Spleen (tissue), 11 donors: ENCODE measurements at regions not wholly inside any gene's neighbourhood (a gene's known extent, or its start where the extent isn't known, plus 50 kb on each side); places are given as distances from the start of the nearest gene placed in this dataset.

Experiments used
- DNase-seq: peaks from one replicate; pipeline ENCODE4 v3.0.0-alpha.2; 2020
- H3K27ac ChIP-seq, 8 donors: fragments of 200-600 bp; sonication (generic) in 7 of 8; 1 replicate in 4 of 8; 2 replicates in 4 of 8; pipeline versions ENCODE4 v1.5.0 to v1.8.0; 2016 to 2021; ENCODE audit warnings: inconsistent platforms in 4 of 8, mild to moderate bottlenecking in 4 of 8, moderate library complexity in 1 of 8
- H3K27me3 ChIP-seq, 7 donors: fragments of 200-600 bp; sonication (generic) in 6 of 7; replicated peaks in 1 of 7; 1 replicate in 4 of 7; 2 replicates in 3 of 7; pipeline versions ENCODE4 v1.5.0 to v1.8.0; 2016 to 2021; ENCODE audit warnings: inconsistent platforms in 3 of 7, mild to moderate bottlenecking in 1 of 7
- H3K36me3 ChIP-seq, 6 donors: fragments of 200-600 bp; sonication (generic) in 5 of 6; 1 replicate in 4 of 6; 2 replicates in 2 of 6; pipeline versions ENCODE4 v1.5.0 to v1.8.0; 2016 to 2021; ENCODE audit warnings: inconsistent platforms in 2 of 6
- H3K4me1 ChIP-seq, 6 donors: fragments of 200-600 bp; sonication (generic) in 5 of 6; 1 replicate in 3 of 6; 2 replicates in 3 of 6; pipeline versions ENCODE4 v1.5.0 to v1.8.0; 2016 to 2021; ENCODE audit warnings: inconsistent platforms in 3 of 6
- H3K4me3 ChIP-seq, 8 donors: fragments of 200-600 bp; sonication (generic) in 7 of 8; 1 replicate in 4 of 8; 2 replicates in 4 of 8; pipeline versions ENCODE4 v1.5.0 to v1.8.0; 2016 to 2021; ENCODE audit warnings: inconsistent platforms in 4 of 8, mild to moderate bottlenecking in 4 of 8, moderate library complexity in 2 of 8
- H3K9me3 ChIP-seq, 8 donors: fragments of 200-600 bp; sonication (generic) in 7 of 8; 1 replicate in 4 of 8; 2 replicates in 4 of 8; pipeline versions ENCODE4 v1.5.0 to v1.8.0; 2016 to 2021; ENCODE audit warnings: inconsistent platforms in 4 of 8
- CTCF ChIP-seq, 11 experiments: fragments of 200-600 bp in 7 of 11; fragments of 450-650 bp in 4 of 11; sonication (generic) in 4 of 11; IDR thresholded peaks in 8 of 11; conservative IDR thresholded peaks in 3 of 11; 1 replicate in 7 of 11; 2 replicates in 4 of 11; pipeline versions ENCODE4 v1.4.0 to v1.8.0; 2016 to 2021; ENCODE audit warnings: antibody characterized with exemption in 11 of 11, inconsistent platforms in 4 of 11, mild to moderate bottlenecking in 1 of 11
- POLR2A ChIP-seq, 3 donors: fragments of 450-650 bp; IDR thresholded peaks; one replicate each; pipeline ENCODE4 v1.5.1; 2017; ENCODE audit warnings: antibody characterized with exemption in 3 of 3, mild to moderate bottlenecking in 1 of 3
- POLR2AphosphoS5 ChIP-seq, 3 donors: sonication (generic); formaldehyde crosslinking; IDR thresholded peaks; one replicate each; pipeline ENCODE4 v1.5.1; 2017; ENCODE audit warnings: antibody characterized with exemption in 3 of 3
- WGBS, 5 donors: extraction: QIAGEN DNeasy Blood & Tissue Kit in 3 of 5; methylation state at CpG; one replicate each; pipeline versions ENCODE4 v1.1.5 to v1.1.7; 2013 to 2018; 5-methylcytosine and 5-hydroxymethylcytosine counted together
- intact Hi-C: fragments of 100-400 bp; cut with DNase I; formaldehyde crosslinking; loops from one replicate; pipeline ENCODE4 v1.15.0; 2023; ENCODE audit warnings: low total_unique reads
- donor health status: healthy with polysubstance abuse.
- donor health status: DM: no; HTN: no; CAD: no; lungs with moderate emphysema.
- donor health status: DM: no; HTN: no; CAD: no.
- donor health status: Bipolar disorder and iron deficiency.
- donor health status: healthy.
- donor health status: DM: no; HTN: no; CAD: no.
- donor health status: DM: yes; HTN: yes; CAD: no.

DNA sequence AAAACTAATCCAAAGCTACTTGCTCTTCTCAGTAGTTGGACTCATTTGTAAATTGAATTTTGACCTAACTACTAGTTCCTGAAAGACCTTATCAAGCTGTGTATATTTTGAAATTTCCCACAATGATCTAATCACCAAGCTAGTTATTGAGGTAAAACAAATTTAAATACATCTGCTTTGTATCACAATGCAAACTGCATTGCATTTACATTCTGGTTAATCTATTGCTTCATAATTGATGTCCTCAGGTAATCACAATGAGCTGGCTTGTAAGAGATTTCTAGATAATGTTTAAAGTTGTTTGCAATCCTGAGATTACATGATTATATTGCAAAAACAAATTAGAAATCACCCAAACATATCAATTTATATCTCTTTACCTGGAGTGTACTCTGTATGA lies 848.8 kb downstream of the HACE1 start:
- no peaks in the 10 kb centered on the region for H3K4me1 ChIP-seq
- H3K27me3 ChIP-seq: no peaks in the 10 kb centered on the region
- TF ChIP-seq CTCF (IDR thresholded peaks at IDR 0.05 in 8 of 11, conservative IDR thresholded peaks at IDR 0.05 in 3 of 11) (no peak), POLR2AphosphoS5 (IDR thresholded peaks at IDR 0.05) (no peak)
- no peak overlapping the region for H3K4me3 ChIP-seq
- intact Hi-C loops: no loop called here
- H3K9me3 ChIP-seq: no peaks in the 10 kb centered on the region
- no peaks in the 10 kb centered on the region for H3K36me3 ChIP-seq
- DNase-seq: no peak
- no peak overlapping the region for H3K27ac ChIP-seq

DNA sequence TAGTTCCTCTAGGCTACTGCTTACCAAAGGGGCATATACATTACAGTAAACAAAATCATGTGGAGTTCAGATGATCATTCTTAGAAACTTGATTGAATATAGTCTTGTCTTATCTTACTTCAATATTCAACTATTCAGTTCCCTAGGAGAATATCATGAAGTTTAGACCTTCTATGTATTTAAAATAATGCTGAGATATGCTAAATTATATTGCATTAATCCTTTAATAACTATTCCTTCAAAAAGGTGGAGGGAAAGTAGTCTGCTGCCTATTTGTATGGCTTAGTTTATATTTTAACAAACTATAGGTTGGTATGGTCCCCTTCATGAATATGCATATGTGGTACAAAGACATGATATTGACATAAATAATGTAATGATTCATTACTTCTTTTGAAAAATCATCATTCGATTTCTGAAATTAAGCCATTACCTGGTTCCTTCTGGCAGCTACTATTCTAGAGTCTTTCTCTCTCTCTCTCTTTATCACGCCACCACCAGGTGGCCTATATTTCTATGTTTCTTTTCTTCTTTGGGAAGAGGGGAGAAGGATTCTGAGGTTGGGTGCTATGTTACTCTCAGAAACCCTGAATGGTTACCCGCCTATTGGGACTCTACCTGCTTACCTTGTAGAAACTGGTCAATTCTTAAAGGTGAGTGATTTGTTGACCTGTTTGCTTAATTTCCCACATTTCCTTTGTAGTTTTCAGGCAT lies 855.8 kb downstream of the HACE1 start:
- 85 to 95% (median 87%) methylated on average over 3 of the region's 3 CpGs for WGBS, 5 donors
- H3K36me3 ChIP-seq: no peaks in the 10 kb centered on the region
- intact Hi-C loops: no loop called here
- H3K27ac ChIP-seq: no peak overlapping the region
- TF ChIP-seq POLR2A (IDR thresholded peaks at IDR 0.05) (no peak), CTCF (IDR thresholded peaks at IDR 0.05 in 8 of 11, conservative IDR thresholded peaks at IDR 0.05 in 3 of 11) (no peak), POLR2AphosphoS5 (IDR thresholded peaks at IDR 0.05) (no peak)
- no peak overlapping the region for H3K4me3 ChIP-seq
- no peaks in the 10 kb centered on the region for H3K27me3 ChIP-seq
- no peaks in the 10 kb centered on the region for H3K4me1 ChIP-seq
- no peak for DNase-seq
- peaks cover 0 to 3% (median 0%) of the 10 kb centered on the region in 8 donors for H3K9me3 ChIP-seq

- Histone ChIP-seq H3K27me3 (no peaks in the 10 kb centered on the region), H3K9me3 (no peaks in the 10 kb centered on the region), H3K27ac (no peak overlapping the region), H3K4me3 (no peak overlapping the region), H3K36me3 (no peaks in the 10 kb centered on the region), H3K4me1 (no peaks in the 10 kb centered on the region)
- no peak for TF ChIP-seq POLR2A (IDR thresholded peaks at IDR 0.05)
- no peak for TF ChIP-seq CTCF (IDR thresholded peaks at IDR 0.05 in 8 of 11, conservative IDR thresholded peaks at IDR 0.05 in 3 of 11)
- TF ChIP-seq POLR2AphosphoS5 (IDR thresholded peaks at IDR 0.05): no peak
- DNase-seq: no peak
- intact Hi-C loops: no loop called here
- WGBS, 5 donors: 80 to 94% (median 89%) methylated on average over 1 of the region's 1 CpG
Measured at GRCh38 chr6:103995571-103995970, 864.1 kb downstream of the HACE1 start.

- H3K9me3 ChIP-seq: no peaks in the 10 kb centered on the region
- no peak overlapping the region for H3K27ac ChIP-seq
- intact Hi-C loops: no loop called here
- no peaks in the 10 kb centered on the region for H3K36me3 ChIP-seq
- no peak for DNase-seq
- no peak overlapping the region for H3K4me3 ChIP-seq
- TF ChIP-seq CTCF (IDR thresholded peaks at IDR 0.05 in 8 of 11, conservative IDR thresholded peaks at IDR 0.05 in 3 of 11) (no peak), POLR2AphosphoS5 (IDR thresholded peaks at IDR 0.05) (no peak), POLR2A (IDR thresholded peaks at IDR 0.05) (no peak)
- H3K27me3 ChIP-seq: no peaks in the 10 kb centered on the region
- WGBS, 5 donors: 86 to 98% (median 91%) methylated on average over 6 of the region's 6 CpGs
- no peaks in the 10 kb centered on the region for H3K4me1 ChIP-seq
Measured at GRCh38 chr6:103983860-103984259, 875.9 kb downstream of the HACE1 start.
